Dermis microvascular lymphatic vessel endothelial cell (primary cell): ENCODE measurements at regions not wholly inside any gene's neighbourhood (a gene's known extent, or its start where the extent isn't known, plus 50 kb on each side); places are given as distances from the start of the nearest gene placed in this dataset.

Source experiments
- DNase-seq, 2 donors: peaks; one replicate each; pipeline versions ENCODE4 v3.0.0 to v3.0.0-alpha.2; 2010; ENCODE audit warnings: low read depth in 2 of 2

DNA sequence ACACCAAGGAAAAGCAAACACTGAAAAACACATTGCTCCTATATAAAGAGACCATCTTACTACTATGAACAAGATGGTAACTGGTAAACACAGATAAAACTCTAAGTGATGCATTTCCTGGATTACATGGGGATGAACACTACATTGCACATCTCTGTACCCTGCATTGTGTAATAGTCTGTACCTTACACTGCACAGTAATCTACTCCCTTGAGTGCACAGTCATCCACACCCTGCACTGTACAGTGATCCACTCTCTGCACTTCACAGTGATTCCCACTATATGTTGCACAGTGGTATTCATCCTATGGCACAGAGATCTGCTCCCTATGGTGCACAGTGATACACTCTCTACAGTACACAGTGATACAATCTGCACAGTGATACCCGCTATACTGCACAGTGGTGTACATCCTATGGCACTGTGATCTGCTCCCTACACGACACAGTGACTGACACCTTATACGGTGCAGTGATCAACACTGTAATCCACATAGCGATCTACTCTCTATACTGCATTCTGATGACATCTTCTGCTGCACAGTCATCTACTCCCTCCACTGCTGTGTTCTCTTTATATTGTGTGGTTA, 462.2 kb upstream of the RGPD4 start:
- no peak for DNase-seq

DNA sequence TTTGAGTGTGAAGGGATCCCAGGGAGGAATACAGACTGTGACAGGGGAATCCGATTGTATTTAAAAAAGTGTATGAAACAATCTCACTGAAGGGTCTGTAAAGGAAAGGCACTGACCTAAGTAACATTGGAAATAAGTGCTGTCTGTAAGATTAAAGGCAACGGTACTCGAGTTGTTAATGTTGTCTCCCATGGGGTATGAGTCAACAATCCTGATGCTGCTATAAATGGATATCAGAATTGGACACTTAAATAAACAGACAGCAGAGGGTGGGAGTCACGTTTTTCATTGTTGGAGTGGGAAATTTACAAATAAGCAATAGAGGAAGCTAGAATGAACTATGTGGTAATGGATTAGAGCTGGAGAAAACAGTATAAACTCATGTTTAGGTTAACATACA, 452.4 kb upstream of the RGPD4 start:
- DNase-seq, result no peak

DNA sequence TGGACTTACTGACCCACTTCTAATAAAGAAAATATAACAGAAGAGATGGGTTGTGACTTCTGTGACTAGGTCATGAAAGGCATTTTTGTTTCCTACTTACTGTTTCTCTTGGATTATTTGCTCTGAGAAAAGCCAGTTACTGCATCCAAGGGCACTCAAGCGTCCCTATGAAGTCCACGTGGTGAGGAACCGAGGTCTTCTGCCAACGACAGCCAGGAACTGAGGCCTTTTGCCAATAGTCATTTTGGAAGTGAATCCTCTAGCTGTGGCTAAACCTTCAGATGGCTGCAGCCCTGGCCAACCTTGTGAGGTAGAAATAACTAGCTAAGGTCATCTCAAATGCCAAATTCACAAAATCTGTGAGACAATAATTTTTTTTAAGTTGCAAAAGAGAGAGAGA, 449.8 kb upstream of the RGPD4 start:
- DNase-seq, result no peak

DNA sequence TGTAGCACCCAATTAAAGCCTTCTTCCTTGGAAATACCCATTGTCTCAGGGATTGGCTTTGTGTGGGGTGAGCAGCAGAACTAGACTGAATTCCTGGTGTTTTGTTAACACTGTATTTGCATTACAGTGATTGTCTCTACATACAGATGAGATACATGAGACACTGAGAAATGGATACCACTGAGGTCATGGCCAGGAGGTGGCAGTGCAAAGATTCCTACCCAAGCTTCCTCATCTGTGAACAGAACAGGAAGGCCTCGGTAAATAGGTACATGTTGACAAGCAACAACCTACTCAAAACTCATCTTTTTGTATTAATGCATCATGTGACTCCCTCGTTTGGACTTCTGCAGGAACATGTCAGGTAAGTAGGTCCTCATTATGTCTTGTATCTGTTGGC, 445.8 kb upstream of the RGPD4 start:
- DNase-seq, result no peak

DNA sequence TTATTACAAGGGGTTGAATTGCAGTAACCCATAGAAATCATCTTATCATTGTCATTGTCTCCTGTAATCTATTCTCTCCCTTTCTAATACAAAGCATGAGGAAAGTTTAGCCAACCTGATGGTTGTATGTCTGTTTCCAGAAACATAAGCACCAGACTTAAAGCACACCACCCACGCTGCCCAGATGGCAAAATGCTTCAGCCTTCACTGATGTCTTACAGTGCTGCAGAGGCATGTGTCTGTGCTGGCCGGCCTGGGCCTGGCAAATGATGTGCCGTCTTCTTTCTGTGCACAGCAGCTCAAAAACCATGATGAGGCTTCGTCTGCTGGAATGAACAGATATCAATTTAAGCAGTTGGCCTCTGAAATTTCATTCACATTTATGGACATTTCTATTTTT, 443.0 kb upstream of the RGPD4 start:
- no peak for DNase-seq

DNA sequence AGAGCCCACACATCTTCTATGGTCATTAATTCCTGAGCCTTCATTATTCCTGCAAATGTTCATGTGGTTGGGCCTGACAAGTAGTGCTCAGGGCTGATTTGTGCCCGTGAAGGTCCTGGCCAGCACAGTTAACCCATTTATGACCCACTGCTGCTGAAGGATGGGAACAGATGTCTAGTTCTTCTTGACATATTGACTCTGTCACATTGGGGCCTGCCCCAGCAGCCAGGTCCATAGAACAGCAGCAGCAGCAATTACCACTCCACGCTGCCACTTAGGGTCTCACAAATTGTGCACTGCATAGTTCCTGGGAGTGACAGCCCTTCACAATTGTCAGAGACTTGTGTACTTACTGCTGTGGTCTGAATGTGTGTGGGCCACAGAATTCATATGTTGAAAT, 442.3 kb upstream of the RGPD4 start:
- no peak for DNase-seq

DNA sequence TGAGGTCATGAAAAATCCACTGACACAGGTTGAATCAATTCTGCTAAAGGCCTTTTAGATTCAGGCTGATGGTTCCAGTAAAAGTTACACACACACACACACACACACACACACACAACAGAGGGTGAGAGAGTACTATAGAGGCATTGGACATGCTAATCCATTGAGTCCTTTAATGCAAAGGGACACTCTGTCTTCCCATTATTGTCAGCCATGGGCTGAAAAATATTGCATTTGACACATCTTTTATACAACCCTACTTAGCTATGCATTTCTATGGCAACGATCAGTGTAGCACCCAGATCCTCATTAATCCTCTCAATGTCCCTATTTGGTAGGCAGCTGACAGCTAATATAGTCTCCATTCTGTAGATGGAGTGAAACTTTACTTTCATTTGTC, 440.8 kb upstream of the RGPD4 start:
- DNase-seq, result no peak

DNA sequence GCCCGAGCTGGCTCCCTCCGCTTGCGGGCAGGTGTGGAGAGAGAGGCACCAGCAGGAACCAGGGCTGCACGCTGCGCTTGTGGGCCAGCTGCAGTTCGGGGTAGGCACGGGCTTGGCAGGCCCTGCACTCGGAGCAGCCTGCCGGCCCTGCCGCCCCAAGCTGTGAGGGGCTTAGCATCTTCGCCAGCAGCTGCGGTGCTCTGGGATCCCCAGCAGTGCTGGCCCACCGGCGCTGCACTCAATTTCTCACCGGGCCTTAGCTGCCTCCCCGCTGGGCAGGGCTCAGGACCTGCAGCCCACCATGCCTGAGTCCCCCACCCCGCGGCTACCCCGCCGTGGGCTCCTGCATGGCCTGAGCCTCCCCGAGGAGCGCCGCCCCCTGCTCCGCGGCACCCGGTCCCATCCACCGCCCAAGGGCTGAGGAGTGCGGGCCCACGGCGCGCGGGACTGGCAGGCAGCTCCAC, 434.4 kb upstream of the RGPD4 start:
- DNase-seq, result no peak

DNA sequence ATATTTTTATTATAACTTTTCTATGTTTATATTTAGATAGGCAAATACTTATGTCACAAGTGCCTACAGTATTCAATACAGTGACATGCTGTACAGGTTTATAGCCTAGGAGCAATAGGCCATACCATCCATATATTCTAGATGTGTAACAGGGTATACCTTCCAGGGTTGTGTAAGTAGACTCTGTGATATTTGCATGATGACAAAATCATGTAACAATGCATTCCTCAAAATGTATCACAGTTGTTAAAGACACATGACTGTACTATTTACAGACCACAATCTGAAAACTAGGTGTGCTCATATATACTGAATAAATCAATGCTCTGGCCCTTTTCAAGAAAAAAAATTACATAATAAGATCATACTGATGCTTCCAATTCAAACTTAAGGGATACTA, 433.2 kb upstream of the RGPD4 start:
- no peak for DNase-seq

DNA sequence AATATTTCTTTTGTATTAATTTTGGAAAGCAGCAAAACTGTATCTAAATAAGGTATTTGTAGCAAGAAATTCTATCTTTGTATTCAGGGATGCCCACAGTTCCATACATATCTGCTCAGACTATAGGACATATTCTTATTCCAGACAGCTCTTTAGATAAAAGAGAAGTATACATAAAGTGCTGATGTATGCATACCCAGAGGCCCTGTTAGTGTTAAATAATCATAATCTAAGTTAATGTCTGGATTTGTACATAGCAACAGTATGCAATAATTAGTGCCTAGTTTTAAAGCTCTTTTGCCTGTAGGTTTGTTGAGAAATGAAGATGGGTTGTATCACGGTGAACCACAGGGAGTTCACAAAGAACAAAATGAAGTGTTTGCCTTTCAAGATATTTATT, 428.0 kb upstream of the RGPD4 start:
- no peak for DNase-seq

DNA sequence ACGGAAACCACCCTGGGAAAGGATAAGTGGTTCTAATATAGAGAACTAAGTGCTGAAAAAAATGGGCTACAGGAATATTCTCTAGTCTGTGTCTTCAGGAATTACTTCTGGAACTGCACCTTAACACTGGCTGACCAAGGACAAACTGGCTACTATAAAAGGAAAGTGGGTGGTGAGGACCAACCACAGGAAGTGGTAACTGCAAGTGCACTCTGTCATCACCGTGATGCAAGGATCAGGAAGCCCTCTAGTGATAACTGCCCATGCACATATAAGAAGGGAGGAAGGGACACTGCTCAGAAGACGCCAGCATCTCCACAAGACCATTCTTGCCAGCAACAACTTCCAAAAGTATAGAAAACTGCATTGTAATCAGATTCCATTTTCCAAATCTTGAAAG, 424.4 kb upstream of the RGPD4 start:
- DNase-seq, result no peak

DNA sequence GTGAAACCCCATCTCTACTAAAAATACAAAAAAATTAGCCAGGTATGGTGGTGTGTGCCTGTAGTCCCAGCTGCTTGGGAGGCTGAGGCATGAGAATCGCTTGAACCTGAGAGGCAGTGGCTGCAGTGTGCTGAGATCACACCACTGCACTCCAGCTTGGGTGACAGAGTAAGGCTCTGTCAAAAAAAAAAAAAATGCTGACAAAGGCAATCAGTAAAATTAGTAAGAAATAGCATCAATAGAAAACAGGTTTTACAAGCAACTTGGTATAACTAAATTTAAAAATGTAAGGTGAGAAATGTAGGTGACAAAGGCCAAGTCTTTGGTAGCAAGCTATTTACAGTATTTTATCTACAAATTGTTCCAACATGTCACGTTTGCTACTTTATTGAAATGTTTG, 421.4 kb upstream of the RGPD4 start:
- no peak for DNase-seq

DNA sequence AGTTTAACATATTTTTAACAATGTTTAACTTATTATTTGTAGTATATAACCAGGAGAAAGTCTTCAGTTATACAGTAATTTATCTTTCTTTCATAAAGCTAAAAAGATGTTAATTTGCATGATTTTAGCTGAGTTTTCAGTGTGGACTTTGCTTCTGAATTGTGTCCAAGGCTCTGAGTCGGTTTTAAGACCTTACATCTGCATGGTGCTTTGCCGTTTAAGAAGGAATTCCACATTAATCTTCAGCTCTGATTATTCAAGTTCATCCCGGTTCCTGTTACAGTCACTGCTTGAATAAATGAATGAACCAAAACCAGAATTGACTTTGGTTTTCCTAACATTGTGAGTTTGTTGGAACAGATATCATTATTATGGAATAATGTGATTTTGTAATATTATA, 419.7 kb upstream of the RGPD4 start:
- DNase-seq, result no peak

DNA sequence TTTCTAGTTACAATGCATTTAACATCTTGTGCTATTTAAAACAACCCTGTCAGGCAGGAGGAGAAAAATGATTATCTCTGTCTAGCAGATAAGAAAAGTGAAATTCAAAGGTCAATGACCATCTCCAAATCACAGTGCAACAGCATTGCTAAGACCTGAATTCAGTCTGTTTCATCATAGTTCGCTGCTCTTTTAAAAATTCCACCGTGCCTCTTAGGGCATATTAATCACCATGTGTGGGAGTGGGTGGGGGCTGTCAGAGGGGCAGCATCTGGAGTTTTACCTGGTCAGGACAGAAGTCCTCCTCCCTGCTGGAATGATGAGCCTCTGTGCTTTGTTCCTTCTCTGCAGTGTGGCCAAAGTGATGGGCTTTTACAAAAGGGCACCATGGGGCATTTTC, 418.7 kb upstream of the RGPD4 start:
- no peak for DNase-seq

DNA sequence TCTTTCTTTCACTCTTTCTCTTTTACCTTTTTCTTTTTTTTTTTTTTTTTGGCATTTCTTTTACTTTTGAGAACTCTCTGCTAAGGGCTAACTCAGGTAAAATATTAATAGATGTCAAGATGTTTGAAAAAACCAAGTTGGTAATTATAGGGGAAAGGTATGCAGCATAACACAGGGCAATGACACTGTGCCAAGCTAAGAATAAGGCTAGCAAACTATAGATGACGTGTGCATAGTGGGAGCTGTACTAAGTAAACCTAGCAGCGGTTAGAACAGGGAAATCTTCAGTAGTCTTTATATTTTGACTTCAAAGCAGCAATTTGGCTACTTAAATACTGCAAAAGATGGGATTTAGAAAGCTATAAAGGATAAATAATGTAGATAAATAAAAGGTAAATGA, 415.4 kb upstream of the RGPD4 start:
- DNase-seq, result no peak

DNA sequence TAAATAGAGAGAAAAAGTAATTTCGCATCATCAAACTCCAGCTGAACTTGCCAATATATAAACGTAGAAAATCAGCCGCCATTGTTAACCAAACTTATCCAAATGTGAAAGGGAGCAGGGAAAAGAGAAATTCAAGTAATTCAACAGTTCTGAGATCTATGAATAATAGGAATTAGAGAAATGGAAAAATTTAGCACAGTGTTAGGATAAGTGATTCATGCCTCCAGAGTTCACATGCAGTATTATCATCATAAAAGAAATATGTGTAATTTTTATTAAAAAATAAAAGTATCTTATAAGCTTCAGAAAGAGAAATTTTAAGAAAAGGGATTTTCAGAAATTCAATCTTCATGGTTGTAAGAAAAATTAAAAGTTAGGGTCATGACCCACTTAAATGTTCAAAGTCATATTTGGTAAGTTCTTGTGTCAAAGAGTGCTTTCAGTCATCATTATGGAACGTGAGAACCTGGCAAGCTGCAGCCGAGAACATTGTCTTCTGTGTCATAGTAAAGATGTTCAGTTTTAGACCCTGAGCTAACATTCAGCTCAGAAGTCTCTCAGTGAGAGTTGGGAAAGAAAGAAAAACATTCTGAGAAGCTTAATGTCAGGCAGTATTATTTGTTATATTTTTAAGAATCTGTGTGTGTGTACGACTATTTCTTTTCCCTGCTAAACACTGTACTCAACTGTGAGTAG, 414.3 kb upstream of the RGPD4 start:
- no peak for DNase-seq

DNA sequence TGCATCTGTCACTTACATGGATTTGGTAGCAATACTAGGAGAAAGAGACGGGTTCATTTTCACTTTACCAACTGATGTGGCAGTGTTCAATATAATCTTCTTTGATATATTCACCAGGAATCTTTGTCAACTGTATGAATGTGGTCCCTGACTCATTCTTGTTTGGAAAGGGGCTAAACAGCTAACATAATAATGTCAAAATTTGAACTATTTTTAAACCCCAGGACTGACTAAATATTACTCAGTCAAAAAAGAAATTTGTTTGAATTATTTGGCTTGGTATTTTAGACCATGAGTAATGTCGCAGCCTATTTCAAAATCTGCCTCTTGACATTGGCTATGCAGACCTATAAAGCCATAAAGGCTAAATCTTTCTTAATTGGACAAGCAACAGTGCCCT, 413.7 kb upstream of the RGPD4 start:
- no peak for DNase-seq

DNA sequence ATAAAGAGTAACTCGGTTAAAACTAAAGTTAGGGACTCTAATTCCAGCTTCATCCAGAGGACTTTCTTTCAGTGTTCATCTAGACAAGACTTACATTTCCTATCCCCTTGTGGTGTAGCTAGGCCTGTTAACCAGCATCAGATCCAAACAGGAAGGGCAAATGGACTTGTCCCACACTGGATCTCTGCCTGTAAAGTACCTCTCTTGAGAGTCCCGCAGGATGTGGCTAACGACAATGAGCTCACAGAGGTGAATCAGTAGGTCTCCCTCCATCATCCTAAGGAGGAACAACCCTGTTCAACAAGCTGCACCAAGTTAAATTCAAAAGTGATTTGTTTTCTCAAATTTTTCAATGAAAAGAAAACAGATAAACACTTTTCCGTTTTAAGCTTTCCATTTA, 412.3 kb upstream of the RGPD4 start:
- no peak for DNase-seq

DNA sequence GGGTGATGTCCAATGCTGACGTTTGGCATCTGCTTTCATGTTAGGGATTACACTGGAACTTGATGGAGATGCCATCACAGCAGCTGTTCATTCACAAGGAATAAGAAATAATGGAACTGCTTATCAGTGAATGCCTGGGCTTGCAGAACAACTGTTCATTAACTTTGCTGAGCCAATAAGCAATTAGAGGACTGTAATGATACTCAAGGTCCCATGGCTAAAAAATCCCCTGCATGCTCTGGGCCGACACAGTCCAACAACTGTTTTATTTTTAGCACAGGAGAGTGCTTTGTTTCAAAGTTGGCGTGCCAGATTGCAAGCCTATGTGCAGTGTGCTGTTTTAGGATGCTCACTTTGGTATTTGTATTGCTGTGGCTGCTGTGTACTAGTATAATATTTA, 408.0 kb upstream of the RGPD4 start:
- DNase-seq, result no peak

DNA sequence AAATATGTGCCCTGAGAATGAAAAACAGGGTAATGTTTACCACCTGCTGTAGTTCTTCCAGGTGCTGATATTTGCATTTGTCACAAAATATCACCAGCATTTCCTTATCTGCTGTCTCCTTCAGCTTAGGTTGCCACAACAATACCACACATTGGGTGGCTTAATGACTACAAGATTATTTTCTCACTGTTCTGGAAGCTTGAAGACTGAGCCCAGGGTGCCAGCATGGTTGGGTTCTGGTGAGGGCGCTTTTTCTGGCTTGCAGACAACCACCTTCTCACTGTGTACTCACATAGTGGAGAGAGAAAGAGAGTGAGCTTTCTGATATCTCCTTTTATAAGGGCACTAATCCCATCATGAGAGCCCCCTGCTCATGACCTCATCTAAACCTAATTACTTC, 407.5 kb upstream of the RGPD4 start:
- no peak for DNase-seq

DNA sequence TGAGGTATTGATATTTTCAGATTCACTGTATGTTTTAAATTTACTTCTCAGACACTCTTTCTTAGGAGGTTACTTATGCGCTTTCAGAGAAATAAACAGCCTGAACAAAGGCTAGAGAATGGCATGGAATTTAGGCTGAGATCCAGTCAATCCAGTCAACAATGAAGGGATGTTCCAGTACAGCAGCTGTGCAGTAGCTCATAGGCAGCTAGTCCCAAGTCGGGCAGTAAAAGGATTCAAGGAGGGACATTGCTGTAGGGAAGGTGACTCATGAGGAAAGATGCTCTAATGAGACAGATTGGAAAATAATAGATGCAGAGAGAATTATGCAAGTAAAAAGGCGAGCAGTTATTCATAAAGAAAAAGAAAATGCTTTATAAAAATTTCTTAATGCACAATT, 397.9 kb upstream of the RGPD4 start:
- DNase-seq, result no peak

DNA sequence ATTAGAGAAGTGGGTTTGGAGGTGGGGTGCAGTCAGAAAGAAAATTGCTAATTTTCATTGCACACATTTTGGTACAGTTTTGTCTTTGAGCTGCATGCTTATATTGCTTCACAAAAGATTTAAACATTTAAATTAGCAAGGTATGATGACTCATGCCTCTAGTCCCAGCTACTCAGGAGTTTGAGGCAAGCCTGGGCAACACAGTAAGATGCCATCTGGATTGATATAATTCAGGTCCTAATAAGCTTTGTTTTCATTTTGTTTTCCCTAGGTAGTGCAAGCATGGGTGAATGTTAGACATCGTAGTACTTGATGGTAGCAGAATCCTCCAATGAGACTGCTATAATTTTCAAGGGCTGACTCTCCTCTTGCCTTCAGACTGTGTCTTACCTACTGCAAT, 396.7 kb upstream of the RGPD4 start:
- DNase-seq, result no peak

DNA sequence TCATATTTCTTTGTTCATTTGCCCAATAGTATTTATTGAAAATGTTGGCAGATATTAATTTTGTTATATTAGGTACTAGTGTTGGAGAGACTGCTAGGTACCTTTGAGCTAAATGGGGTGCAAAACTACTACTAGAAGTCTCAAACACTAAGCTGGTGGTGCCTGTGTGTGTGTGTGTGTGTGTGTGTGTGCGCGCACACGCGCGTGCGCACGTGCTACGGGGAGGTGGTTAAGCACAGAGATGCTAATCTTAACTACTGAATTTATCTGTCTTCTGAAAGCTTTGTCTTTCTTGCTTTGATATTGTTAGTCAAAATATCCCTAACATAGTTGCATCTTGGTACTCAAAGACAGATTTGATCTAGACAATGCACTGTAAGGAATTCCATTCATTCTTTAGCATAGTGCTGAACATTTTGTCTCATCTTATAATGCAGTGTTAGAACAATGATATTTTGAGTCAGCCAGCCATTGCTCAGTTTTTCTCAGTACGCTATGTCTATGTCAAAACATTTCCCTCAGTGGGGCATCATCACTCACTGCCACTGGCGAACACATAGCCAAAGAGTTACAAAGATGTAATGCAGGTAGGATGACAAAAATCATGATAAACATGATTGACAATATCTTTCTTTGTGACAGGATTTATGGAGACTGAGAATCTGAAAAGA, 396.0 kb upstream of the RGPD4 start:
- no peak for DNase-seq
